Left forelimb (tissue), 1 donor: ENCODE measurements at regions not wholly inside any gene's neighbourhood (a gene's known extent, or its start where the extent isn't known, plus 50 kb on each side); places are given as distances from the start of the nearest gene placed in this dataset.

Source experiments
- DNase-seq: peaks from one replicate; pipeline ENCODE4 v3.0.0-alpha.2; 2018; ENCODE audit warnings: low spot score

DNA sequence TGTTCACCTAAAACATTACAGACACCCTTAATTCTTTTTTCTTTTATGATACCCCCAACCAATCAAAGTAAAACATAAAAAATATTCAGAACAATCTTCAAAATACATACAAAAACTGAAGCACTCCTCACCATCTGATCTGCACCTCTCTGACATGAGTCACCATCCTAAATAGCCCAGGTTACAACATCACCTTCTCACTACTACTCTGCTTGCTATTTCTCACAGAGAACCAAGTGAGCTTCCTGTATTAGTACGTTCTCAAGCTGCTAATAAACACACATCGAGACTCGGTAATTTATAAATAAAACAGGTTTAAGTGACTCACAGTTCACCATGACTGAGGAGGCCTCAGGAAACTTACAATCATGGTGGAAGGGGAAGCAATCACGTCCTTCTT is 183.5 kb downstream of the CBLN2 start:
- DNase-seq = no peak

DNA sequence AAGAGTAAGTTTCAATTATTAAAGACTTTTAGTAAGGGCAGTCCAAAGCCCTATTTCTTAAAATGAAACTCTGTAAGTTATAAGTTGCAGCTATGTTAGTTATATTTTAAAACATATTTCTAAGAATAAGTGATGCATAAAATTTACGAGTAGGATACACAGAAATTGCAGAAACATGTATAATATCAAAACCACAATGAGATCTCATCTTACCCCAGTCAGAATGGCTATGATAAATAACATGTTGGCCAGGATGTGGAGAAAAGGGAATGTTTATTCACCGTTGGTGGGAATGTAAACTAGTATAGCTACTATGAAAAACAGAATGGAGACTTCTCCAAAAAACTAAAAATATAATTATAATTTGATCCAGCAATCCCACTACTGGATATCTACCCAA is 201.2 kb downstream of the CBLN2 start:
- DNase-seq = no peak

DNA sequence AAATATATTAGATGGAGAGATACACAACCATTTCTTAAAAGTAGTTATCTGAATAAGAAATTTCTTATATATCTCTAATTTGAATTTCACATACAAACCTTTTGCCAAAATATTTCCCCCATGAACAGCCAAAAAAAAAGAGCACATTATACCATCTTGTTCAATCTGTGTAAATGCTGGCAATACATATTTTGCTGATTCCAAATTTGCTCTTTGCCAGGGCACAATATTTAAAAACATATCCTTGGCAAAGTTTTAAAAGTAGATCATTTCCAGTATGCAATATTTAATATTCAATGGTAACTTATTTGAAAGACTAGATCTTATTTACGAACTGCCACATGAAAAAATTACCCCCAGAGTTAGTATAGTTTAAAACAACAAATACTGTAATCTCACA is 204.2 kb downstream of the CBLN2 start:
- no peak for DNase-seq

DNA sequence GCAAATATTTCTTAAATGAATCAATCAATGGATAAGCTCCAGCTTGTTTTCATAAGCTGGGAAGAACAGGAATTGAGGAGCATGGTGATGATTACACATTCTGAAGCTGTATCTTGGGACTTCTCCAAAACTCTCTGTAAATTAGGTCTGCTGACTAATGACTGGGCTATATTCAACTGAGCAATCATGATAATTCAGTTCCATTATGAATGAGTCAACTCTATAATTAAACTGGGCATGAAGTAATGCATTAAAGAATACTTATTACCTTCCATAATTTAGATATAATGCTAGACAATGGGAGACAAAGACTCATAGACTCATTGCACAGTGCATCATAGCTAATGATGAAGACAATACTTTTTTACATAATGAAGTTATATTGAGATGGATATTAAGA is 207.4 kb downstream of the CBLN2 start:
- no peak for DNase-seq

DNA sequence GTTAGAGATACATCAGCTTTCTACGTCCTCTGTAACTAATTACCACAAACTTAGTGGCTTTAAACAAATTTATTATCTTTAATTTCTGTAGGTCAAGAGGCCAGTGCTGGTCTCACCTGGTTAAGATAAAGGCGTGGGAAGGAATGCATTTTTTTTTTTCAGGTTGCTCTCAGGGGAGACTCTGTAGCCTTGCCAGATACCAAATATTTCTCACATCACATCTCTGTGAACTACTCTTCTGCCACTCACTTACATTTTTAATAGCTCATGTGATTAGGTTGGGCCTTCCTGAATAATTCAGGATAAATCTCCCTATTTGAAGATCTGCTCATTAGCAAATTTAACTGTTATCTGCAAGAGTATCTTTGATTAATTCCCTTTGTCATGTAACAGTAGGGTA is 214.6 kb downstream of the CBLN2 start:
- DNase-seq = no peak

DNA sequence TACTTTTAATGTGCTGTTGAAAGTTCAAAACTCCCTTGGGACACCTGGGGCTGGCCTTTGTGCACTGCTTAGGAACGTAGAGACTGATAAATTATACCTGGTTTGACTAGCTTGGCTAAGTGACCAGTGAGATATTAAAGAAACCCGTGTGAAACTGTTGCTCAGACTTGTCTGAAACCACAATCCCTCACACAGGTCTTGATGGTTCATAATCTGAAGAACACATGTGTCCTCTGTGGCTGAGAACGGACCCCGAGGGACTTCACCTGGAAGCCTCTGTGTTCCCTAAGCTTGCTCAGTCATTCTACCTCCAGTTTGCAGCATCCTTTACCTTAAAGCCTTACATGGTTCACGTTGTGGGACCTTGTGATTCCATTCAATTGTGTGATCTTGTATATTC is 218.8 kb downstream of the CBLN2 start:
- no peak for DNase-seq

DNA sequence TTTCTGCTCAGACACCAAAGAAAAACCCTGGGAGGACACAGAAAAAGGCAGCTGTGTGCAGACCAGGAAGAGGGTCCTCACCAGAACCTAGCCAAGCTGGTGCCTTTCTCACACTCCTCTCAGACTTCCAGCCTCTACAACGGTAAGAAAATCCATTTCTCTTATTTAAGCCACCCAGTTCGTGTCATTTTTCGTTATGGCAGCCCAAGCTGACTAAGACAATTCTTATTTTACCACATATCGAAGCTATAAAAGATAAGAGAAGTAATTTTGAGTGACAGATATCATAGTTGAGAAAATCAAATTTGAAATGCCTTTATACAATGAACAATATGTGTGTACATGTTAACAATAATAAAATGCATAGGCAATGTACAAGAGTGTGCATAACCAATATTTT is 219.5 kb downstream of the CBLN2 start:
- DNase-seq = no peak

DNA sequence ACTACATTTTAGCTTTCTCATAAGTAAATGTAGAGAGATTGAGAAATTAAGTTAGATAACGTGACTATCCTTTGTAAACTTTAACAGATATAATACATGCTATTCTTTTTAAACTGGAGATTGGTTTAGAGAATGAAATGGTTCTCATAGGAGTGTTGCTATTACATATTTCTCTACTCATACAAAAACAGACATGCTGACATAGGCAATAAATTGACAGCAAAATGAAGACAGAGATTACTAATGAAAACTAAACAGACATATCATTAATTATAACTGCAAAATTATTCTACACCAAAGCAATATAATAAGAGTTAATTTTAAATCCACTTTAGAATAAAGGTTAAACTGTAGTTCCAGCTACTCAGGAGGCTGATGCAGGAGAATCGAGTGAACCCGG is 227.6 kb downstream of the CBLN2 start:
- DNase-seq = no peak

DNA sequence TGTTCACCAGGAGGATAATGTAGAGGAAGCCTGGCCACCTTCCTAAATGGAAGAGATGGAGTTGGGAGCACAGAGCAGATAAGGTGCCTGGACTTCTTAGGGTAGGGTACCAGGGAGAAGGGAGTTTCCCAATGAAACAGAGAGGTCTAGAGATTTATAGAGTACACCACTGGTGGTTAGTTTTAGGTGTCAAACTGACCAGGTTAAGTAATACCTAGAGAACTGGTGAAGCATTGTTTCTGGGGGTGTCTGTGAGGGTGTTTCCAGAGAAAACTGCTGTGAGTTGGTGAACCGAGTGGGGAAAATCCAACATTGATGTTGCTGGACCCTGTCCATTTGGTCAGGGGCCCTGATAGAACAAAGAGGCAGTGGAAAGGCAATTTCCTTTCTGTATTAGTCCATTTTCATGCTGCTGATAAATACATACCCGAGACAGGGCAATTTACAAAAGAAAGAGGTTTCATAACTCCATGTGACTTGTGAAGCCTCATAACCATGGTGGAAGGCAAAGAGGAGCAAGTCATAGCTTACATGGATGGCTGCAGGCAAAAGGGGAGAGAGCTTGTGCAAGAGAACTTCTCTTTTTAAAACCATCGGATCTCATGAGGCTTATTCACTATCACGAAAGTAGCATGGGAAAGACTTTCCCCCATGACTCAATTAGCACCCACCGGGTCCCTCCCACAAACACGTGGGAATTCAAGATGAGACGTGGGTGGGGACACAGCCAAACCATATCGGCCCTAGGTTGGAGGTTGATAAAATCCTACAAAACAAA is 260.8 kb downstream of the CBLN2 start:
- no peak for DNase-seq

DNA sequence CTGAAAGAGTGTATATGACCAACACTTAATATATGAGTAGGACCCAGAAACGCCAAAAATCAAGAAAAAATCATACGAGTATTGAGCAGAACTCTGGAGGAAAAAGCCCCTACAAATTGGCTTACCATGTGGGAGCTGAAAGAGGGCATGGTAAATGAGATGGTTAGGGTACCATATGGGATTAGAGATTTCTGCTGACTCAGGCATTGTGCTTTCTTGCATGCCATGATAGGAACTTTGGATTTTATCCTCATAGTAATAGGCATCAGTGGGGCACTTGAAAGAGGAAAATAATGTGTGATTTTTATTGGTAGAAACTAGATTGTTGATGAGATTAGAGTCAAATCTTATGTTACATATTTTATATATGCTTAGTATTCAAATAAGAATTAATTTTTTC is 271.1 kb downstream of the CBLN2 start:
- DNase-seq = no peak

DNA sequence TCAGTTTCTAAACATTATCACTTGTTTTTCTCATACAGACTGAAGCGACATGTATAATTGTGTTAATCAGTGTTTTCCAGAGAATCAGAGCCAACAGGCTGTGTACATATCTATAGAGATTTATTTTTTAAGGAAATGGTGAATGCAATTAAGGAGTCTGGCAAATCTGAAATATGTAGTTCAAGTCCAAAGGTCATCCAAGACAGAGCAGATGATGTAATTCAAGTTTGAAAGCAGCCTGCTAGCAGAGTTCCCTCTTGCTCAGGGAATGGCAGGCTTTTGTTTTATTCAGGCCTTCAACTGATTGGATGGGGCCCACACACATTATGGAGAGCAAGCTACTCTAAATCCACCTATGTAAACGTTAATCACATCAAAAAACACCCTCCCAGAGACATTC is 282.6 kb downstream of the CBLN2 start:
- DNase-seq = no peak

DNA sequence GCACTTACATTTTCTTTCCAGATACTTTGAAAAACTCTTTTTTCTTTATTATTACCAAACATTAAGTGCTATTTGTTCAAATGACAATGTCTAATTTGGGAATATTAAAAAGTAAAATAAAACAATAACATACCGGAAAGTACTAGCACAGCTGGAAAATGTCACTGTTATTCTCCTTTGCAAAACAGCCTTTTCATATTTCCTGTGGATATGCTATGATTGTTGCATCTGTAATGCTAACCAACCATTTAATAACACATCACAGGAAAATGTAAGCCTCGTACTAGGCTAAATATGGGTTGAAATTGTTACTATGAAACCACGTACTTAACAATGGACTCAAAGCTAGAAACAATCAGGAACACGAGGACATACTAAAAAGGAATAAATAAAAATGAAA is 298.1 kb downstream of the CBLN2 start:
- DNase-seq = no peak

DNA sequence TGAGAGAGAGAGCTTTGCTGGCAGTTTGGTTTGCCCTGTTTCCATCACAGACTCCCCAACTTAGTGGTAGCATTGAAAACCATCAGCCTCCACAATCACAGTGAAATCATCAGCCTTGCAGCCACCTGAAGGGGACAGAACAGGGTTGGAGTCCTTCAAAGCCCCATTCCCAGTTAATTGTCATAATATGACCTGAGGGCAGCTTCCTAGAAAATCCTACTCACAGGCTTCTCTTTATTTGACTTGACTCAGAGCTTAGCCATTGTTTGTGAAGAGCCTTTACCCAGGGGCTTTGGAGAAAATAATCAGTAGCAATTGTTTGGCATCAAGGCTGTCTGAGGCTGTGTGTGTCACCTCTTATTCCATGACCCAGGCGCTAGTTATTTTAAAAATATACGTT is 308.7 kb downstream of the CBLN2 start:
- no peak for DNase-seq

DNA sequence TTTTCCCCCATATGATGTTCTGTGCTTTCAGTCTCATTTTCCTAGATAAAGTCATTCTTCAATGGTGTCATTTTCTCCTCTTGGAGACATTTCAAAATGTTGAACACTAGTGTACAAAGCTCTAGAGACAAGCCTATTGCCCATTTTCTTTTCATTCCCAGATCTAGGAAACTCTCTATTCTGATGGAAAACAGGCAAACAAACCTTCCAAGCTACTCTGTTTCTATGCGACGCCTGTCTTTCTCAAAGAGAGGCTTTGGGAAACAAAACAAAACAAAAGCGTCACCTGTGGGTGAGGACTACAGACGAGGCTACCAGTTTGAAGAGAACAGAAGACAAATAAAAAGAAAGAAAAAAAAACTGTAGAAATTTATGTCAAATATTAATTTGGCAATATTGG is 311.0 kb downstream of the CBLN2 start:
- no peak for DNase-seq

DNA sequence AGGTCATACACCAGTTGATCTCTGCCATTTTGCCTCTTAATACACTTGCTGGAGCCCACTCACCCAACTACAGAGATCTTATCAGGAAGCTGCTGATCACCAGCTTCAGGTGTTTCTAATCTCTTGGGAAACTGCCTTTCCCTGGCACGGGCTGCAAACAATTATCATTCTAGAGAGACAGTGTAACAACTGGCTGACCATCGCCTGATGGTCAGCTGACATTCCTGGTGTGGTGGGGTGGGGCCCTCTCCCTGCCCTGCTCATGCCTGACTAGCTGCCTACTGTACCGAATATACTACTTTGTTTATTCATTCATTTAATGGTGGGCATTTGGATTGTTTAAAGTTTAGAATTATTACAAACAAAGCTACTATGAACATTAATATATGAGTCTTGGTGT is 311.5 kb downstream of the CBLN2 start:
- no peak for DNase-seq

DNA sequence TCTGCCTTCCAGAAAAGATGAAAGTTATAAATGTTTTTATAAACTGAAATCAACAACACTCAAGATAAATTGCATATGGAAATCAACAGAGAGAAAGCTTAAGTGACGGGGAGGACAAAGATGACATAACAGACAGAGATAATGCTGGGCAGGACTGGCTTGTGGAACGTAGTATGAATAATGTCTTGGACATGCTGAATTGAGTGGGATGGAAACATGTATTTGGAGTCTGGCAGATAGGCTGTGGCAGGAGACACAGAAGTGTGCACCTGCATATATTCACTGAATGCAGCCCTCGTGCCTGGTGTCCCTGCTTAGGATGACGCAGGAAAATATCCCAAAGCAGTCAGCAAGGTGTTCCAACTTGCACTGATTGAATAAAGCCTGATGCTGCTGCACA is 318.2 kb downstream of the CBLN2 start:
- DNase-seq = no peak

DNA sequence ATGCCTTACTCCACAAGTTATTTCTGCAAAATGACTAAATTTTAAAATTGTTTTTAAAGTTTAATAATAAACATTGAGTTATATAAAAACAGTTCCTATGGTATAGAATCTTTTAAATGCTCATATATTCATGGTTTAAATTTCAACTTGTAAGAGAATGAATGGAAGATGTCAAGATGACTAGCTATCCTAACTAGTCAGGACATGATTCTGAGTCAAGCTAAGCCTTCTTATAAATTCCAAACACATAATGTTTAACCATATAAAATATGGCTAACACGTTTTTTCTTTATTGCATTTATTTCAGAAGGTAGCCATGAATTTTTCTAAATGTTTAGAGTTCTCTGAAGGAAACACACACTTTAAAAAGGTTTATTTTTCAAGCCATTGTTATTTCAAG is 320.4 kb downstream of the CBLN2 start:
- no peak for DNase-seq

DNA sequence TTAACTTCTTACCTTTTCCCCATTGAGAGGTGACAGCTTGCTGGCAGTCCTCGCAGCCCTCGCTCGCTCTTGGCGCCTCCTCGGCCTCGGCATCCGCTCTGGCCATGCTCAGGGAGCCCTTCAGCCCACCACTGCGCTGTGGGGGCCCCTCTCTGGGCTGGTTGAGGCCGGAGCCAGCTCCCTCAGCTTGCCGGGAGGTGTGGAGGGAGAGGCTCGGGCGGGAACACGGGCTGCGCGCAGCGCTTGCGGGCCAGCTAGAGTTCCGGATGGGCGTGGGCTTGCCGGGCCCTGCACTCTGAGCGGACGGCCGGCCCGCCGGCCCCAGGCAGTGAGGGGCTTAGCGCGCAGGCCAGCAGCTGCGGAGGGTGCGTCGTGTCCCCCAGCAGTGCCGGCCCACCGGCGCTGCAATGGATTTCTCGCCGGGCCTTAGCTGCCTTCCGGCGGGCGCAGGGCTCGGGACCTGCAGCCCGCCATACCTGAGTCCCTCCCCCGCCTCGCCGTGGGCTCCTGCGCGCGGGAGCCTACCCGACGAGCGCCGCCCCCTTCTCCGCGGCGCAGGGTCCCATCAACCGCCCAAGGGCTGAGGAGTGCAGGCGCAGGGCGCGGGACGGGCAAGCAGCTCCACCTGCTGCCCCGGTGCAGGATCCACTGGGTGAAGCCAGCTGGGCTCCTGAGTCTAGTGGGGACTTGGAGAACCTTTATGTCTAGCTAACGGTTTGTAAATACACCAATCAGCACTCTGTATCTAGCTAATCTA is 335.0 kb downstream of the CBLN2 start:
- DNase-seq = no peak

DNA sequence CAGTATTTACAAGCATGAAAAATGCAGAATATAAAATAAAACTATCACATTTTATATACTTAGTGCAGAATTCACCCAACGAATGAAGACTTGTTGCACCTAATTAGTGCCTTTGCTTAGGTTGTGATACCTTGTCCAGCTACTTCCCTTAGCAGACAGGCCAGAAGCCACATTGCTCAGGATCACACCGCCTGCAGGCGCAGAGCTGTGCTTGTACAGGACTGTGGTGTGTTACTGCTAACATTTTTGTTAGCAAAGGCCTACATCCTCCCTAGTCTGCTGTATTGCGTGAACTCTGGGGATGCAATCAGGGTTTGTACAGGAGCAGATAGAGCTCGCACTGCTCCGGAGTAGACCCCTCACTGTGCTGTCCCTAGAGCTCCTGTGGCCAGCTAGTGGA is 336.9 kb downstream of the CBLN2 start:
- DNase-seq = no peak

DNA sequence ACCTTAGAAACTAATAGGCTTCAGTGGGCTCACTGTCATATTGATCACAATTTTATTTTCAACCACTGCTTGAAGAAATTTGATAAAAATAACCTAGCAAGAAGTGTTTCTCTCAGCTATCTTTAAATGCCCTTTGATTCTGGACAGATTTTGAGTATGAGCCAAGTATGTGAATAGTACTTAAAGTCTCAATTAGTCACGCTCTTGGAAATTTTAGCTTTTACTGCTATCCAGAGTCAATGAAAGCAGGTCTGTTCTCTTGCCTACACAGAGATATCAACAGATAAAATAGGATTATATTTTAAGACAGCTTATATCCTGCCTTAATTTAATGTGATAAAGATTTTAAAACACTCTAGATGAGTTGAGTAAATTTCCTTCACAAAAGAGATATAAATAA is 337.3 kb downstream of the CBLN2 start:
- no peak for DNase-seq

DNA sequence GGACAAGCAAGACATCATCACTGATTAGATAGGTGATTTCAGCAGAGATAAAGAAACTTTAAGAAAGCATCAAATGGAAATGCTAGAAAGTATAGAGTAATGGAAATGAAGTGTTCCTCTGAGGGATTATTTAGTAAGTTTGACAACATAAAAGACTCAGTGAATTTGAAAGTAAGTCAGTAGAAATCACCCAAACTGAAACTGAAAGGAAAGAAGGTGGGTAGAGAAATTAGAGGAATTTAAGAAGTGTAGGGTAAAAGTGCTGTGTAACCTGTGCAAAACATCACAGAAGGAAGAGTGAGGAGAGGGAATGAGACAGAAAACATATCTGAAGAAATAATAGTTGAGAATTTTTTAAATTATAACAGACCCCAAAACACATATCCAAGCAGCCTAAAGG is 343.1 kb downstream of the CBLN2 start:
- DNase-seq = no peak

DNA sequence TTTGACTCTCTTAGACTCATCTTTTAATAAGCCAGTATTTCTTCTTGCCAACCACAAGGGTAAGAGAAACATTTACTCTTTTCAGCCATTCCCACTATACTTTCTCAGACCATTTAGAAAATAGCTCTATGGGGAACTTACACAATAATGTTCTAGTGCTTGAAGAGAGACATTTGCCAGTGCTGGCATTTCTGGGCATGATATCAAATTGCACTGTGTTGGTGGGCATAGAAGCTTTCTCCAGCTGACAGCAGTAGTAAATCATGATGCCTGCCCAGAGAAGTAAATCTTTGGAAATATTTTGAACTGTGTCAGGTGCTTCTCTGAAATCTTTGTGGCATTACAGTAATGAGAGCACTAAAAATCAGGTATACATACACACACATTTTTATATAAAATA is 346.6 kb downstream of the CBLN2 start:
- no peak for DNase-seq

DNA sequence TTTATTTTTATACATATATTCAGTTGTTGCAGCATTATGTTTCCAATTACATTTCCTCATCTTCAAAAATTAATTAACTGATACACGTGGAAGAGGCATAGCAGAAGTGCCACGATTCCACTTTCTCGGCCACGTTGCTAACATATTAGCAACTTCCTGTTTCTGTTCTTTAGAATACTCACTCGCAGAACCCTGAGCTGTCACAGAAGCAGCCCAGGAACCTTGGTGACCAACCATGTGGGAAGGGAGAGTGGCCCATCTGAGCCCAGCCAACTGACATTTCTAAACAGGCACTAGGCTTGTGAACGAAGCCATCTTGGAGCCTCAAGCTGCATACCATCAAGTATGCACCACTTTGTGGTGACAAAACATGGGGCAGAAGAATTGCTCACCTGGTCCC is 350.1 kb downstream of the CBLN2 start:
- DNase-seq = no peak

DNA sequence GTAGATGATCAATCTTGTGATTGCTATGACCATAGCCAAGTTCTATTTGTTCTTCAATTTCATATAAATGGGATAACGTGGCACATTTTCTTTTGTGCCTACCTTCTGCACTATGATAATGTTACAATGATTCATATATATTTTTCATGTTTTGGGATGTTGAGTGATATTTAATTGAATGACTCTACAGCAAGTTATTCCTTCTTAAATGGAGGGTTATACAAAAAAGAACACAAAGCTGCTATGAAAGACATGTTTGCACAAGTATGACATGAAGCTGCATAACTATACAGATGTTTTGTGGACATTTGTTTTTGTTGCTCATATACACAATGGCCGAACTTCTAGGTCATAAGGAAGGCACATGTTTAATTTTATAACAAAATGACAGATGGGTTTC is 356.2 kb downstream of the CBLN2 start:
- DNase-seq = no peak
